Loucy (cell line): ENCODE measurements at regions not wholly inside any gene's neighbourhood (a gene's known extent, or its start where the extent isn't known, plus 50 kb on each side); places are given as distances from the start of the nearest gene placed in this dataset.

Experiments
- H2AFZ ChIP-seq: fragments of 200-600 bp; sonication (generic); 2 replicates; pipeline ENCODE4 v1.6.0; 2016; ENCODE audit warnings: antibody characterized with exemption, mild to moderate bottlenecking, low read length, moderate library complexity
- H3F3A ChIP-seq: fragments of 200-600 bp; 2 replicates; pipeline ENCODE4 v1.6.0; 2016; ENCODE audit warnings: antibody characterized with exemption, low read depth, mild to moderate bottlenecking
- H3K27me3 ChIP-seq: fragments of 200-600 bp; sonication (generic); 2 replicates; pipeline ENCODE4 v1.6.1; 2014; ENCODE audit warnings: low read length, mild to moderate bottlenecking; ENCODE audit not compliant: insufficient read depth, poor library complexity, severe bottlenecking
- H3K36me3 ChIP-seq: fragments of 200-600 bp; sonication (generic); 2 replicates; pipeline ENCODE4 v1.6.1; 2016; ENCODE audit warnings: low read length; ENCODE audit not compliant: insufficient read depth
- H3K4me1 ChIP-seq: fragments of 200-600 bp; sonication (generic); 2 replicates; pipeline ENCODE4 v1.5.1; 2014; ENCODE audit warnings: low read length, mild to moderate bottlenecking; ENCODE audit not compliant: insufficient read depth, poor library complexity, severe bottlenecking
- H3K4me2 ChIP-seq: fragments of 200-600 bp; sonication (generic); 2 replicates; pipeline ENCODE4 v1.6.0; 2014; ENCODE audit warnings: antibody characterized with exemption, low read length, low read depth, mild to moderate bottlenecking; ENCODE audit not compliant: poor library complexity, severe bottlenecking
- H3K4me3 ChIP-seq: fragments of 200-600 bp; sonication (generic); 2 replicates; pipeline ENCODE4 v1.5.1; 2014; ENCODE audit warnings: low read length, mild to moderate bottlenecking, mixed read lengths; ENCODE audit not compliant: poor library complexity, severe bottlenecking
- H3K79me2 ChIP-seq: fragments of 200-600 bp; sonication (generic); 2 replicates; pipeline ENCODE4 v1.6.1; 2014; ENCODE audit warnings: low read length; ENCODE audit not compliant: insufficient read depth
- H3K9ac ChIP-seq: fragments of 200-600 bp; sonication (generic); 2 replicates; pipeline ENCODE4 v1.6.0; 2014; ENCODE audit warnings: mild to moderate bottlenecking, low read depth, low read length, moderate library complexity; ENCODE audit not compliant: poor library complexity, severe bottlenecking
- H3K9me2 ChIP-seq: fragments of 200-600 bp; sonication (generic); replicated peaks from 2 replicates; pipeline ENCODE4 v1.6.1; 2016; ENCODE audit warnings: low read depth, low read length, mixed read lengths
- H3K9me3 ChIP-seq: fragments of 200-600 bp; sonication (generic); 2 replicates; pipeline ENCODE4 v1.6.1; 2014; ENCODE audit warnings: mild to moderate bottlenecking, antibody characterized with exemption, low read length, low read depth; ENCODE audit not compliant: insufficient read depth
- H4K20me1 ChIP-seq: fragments of 200-600 bp; sonication (generic); 2 replicates; pipeline ENCODE4 v1.6.0; 2014; ENCODE audit warnings: antibody characterized with exemption, low read length, mild to moderate bottlenecking; ENCODE audit not compliant: insufficient read depth, poor library complexity, severe bottlenecking
- EZH2phosphoT487 ChIP-seq: fragments of 200-600 bp; IDR thresholded peaks from 2 replicates; pipeline ENCODE4 v1.6.1; 2018; ENCODE audit warnings: antibody characterized with exemption, mild to moderate bottlenecking, moderate library complexity, borderline replicate concordance
- TF ChIP-seq, protein P1 (sequence below): fragments of 200-600 bp; sonication (generic); conservative IDR thresholded peaks from 2 replicates; pipeline ENCODE4 v1.5.1; 2014; ENCODE audit warnings: mild to moderate bottlenecking, antibody characterized with exemption, low read length

GRCh38 chr7:132703742-132704141, 127.5 kb upstream of the PLXNA4 start:
- Histone ChIP-seq H3K27me3 (no peaks in the 10 kb centered on the region), H3F3A (no peaks in the 10 kb centered on the region), H3K79me2 (no peaks in the 10 kb centered on the region), H4K20me1 (no peaks in the 10 kb centered on the region), H3K9me2 (no peaks in the 10 kb centered on the region), H3K4me3 (no peak overlapping the region), H3K9me3 (no peaks in the 10 kb centered on the region), H2AFZ (no peak overlapping the region), H3K4me1 (peaks cover 10% of the 10 kb centered on the region), H3K36me3 (no peaks in the 10 kb centered on the region), H3K4me2 (no peak overlapping the region), H3K9ac (no peak overlapping the region)
- TF ChIP-seq, protein P1, sequence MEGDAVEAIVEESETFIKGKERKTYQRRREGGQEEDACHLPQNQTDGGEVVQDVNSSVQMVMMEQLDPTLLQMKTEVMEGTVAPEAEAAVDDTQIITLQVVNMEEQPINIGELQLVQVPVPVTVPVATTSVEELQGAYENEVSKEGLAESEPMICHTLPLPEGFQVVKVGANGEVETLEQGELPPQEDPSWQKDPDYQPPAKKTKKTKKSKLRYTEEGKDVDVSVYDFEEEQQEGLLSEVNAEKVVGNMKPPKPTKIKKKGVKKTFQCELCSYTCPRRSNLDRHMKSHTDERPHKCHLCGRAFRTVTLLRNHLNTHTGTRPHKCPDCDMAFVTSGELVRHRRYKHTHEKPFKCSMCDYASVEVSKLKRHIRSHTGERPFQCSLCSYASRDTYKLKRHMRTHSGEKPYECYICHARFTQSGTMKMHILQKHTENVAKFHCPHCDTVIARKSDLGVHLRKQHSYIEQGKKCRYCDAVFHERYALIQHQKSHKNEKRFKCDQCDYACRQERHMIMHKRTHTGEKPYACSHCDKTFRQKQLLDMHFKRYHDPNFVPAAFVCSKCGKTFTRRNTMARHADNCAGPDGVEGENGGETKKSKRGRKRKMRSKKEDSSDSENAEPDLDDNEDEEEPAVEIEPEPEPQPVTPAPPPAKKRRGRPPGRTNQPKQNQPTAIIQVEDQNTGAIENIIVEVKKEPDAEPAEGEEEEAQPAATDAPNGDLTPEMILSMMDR: peak; percentile 11; the same call in 1 of the 2 replicates
- no peak for TF ChIP-seq EZH2phosphoT487

- Histone ChIP-seq H3K9me2 (no peaks in the 10 kb centered on the region), H3F3A (no peaks in the 10 kb centered on the region), H2AFZ (no peak overlapping the region), H3K9ac (no peak overlapping the region), H4K20me1 (no peaks in the 10 kb centered on the region), H3K36me3 (no peaks in the 10 kb centered on the region), H3K4me1 (peaks cover 8% of the 10 kb centered on the region), H3K9me3 (no peaks in the 10 kb centered on the region), H3K79me2 (no peaks in the 10 kb centered on the region), H3K4me3 (no peak overlapping the region), H3K27me3 (no peaks in the 10 kb centered on the region), H3K4me2 (no peak overlapping the region)
- TF ChIP-seq, protein P1: no peak
- TF ChIP-seq EZH2phosphoT487: no peak
These were observed 120.7 kb upstream of the PLXNA4 start for GRCh38 chr7:132697003-132697402.

- no peaks in the 10 kb centered on the region for H3F3A ChIP-seq
- no peaks in the 10 kb centered on the region for H3K9me2 ChIP-seq
- no peak for TF ChIP-seq EZH2phosphoT487
- TF ChIP-seq, protein P1: no peak
- no peaks in the 10 kb centered on the region for H3K9me3 ChIP-seq
- peaks cover 8% of the 10 kb centered on the region for H3K4me1 ChIP-seq
- H2AFZ ChIP-seq: no peak overlapping the region
- no peaks in the 10 kb centered on the region for H3K27me3 ChIP-seq
- H3K79me2 ChIP-seq: no peaks in the 10 kb centered on the region
- no peaks in the 10 kb centered on the region for H4K20me1 ChIP-seq
- H3K4me2 ChIP-seq: no peak overlapping the region
- no peak overlapping the region for H3K4me3 ChIP-seq
- H3K9ac ChIP-seq: no peak overlapping the region
- no peaks in the 10 kb centered on the region for H3K36me3 ChIP-seq
These were observed 120.1 kb upstream of the PLXNA4 start for GRCh38 chr7:132696332-132696731.
